ENCODE measurements at regions not wholly inside any gene's neighbourhood (a gene's known extent, or its start where the extent isn't known, plus 50 kb on each side); places are given as distances from the start of the nearest gene placed in this dataset.

DNA sequence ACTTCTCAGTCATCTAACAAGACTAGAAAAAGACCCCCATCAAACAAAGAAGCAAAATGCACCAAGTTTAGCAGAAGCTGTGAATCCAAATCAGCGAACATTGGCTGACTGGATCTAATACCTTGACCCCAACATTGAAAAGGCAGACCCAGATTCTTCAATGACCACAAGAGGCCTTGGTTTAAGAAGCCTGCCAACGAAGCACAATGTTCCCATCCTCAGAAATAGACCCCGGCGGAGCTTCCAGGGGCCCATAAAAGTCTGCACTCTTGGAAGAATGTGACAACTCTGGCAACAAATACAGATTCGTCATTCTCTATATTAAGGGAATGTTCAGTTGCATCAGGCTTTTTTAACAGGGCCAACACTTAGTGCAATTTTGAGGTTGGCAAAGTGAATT lies 112.8 kb upstream of the BCL6 start:
- TF ChIP-seq EZH2phosphoT487 (IDR thresholded peaks at IDR 0.05; ENCODE audit: borderline replicate concordance, low read depth, low read length), result no peak
- TF ChIP-seq, protein P1, sequence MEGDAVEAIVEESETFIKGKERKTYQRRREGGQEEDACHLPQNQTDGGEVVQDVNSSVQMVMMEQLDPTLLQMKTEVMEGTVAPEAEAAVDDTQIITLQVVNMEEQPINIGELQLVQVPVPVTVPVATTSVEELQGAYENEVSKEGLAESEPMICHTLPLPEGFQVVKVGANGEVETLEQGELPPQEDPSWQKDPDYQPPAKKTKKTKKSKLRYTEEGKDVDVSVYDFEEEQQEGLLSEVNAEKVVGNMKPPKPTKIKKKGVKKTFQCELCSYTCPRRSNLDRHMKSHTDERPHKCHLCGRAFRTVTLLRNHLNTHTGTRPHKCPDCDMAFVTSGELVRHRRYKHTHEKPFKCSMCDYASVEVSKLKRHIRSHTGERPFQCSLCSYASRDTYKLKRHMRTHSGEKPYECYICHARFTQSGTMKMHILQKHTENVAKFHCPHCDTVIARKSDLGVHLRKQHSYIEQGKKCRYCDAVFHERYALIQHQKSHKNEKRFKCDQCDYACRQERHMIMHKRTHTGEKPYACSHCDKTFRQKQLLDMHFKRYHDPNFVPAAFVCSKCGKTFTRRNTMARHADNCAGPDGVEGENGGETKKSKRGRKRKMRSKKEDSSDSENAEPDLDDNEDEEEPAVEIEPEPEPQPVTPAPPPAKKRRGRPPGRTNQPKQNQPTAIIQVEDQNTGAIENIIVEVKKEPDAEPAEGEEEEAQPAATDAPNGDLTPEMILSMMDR (conservative IDR thresholded peaks at IDR 0.05; ENCODE audit: low read length), result no peak
